ENCODE measurements at regions not wholly inside any gene's neighbourhood (a gene's known extent, or its start where the extent isn't known, plus 50 kb on each side); places are given as distances from the start of the nearest gene placed in this dataset.
"Not testable (repeated sequence)": the region's sequence is repeated elsewhere in the genome, so short reads cannot be mapped to it uniquely, and the experiment has no call there.

GRCh38 chr13:71213252-71213821 lies 653.7 kb downstream of the DACH1 start:
- DNase-seq = no peak

GRCh38 chr13:71210861-71211260 lies 656.1 kb downstream of the DACH1 start:
- no peak for DNase-seq

- DNase-seq = no peak
Observed at GRCh38 chr13:71209217-71209616, 657.8 kb downstream of the DACH1 start.

GRCh38 chr13:71184583-71184982 lies 682.4 kb downstream of the DACH1 start:
- not testable (repeated sequence) for DNase-seq

GRCh38 chr13:71183352-71183751 lies 683.7 kb downstream of the DACH1 start:
- not testable (repeated sequence) for DNase-seq

GRCh38 chr13:71171740-71172139 lies 695.3 kb downstream of the DACH1 start:
- no peak for DNase-seq

GRCh38 chr13:71169180-71169579 lies 697.8 kb downstream of the DACH1 start:
- no peak for DNase-seq

- no peak for DNase-seq
Observed at GRCh38 chr13:71156550-71156949, 710.5 kb downstream of the DACH1 start.

- DNase-seq = no peak
Observed at GRCh38 chr13:71149498-71150363, 717.3 kb downstream of the DACH1 start.

GRCh38 chr13:71149046-71149445 lies 718.0 kb downstream of the DACH1 start:
- no peak for DNase-seq

- no peak for DNase-seq
Observed at GRCh38 chr13:71148396-71148795, 718.6 kb downstream of the DACH1 start.

GRCh38 chr13:71144883-71145282 lies 722.1 kb downstream of the DACH1 start:
- DNase-seq = no peak

GRCh38 chr13:71137101-71137500 lies 729.9 kb downstream of the DACH1 start:
- DNase-seq = no peak

GRCh38 chr13:71124230-71124629 lies 742.8 kb downstream of the DACH1 start:
- DNase-seq = no peak

- no peak for DNase-seq
Observed at GRCh38 chr13:71118779-71119364, 748.1 kb downstream of the DACH1 start.

GRCh38 chr13:71117920-71118319 lies 749.1 kb downstream of the DACH1 start:
- DNase-seq = no peak

- no peak for DNase-seq
Observed at GRCh38 chr13:71115301-71115700, 751.7 kb downstream of the DACH1 start.

GRCh38 chr13:71096421-71096820 lies 770.6 kb downstream of the DACH1 start:
- no peak for DNase-seq

- no peak for DNase-seq
Observed at GRCh38 chr13:71090990-71091389, 776.0 kb downstream of the DACH1 start.

- no peak for DNase-seq
Observed at GRCh38 chr13:71089056-71089455, 777.9 kb downstream of the DACH1 start.

GRCh38 chr13:71087432-71087831 lies 779.6 kb downstream of the DACH1 start:
- no peak for DNase-seq

GRCh38 chr13:71087006-71087405 lies 780.0 kb downstream of the DACH1 start:
- DNase-seq = no peak

GRCh38 chr13:71082631-71083030 lies 784.4 kb downstream of the DACH1 start:
- no peak for DNase-seq

- no peak for DNase-seq
Observed at GRCh38 chr13:71079638-71080037, 787.4 kb downstream of the DACH1 start.

Data from NCI-H2029 (cell line).